ENCODE measurements at regions not wholly inside any gene's neighbourhood (a gene's known extent, or its start where the extent isn't known, plus 50 kb on each side); places are given as distances from the start of the nearest gene placed in this dataset.

GRCh38 chr1:201760516-201760915 is 68.4 kb upstream of the IPO9 start:
- H3K4me3 ChIP-seq (ENCODE audit: low read depth, low read length), result no peak overlapping the region
- no peak for TF ChIP-seq CTCF (IDR thresholded peaks at IDR 0.05; ENCODE audit: control insufficient read depth, extremely low read depth, insufficient read depth)
- no peak for DNase-seq (ENCODE audit: low read depth)

GRCh38 chr1:201761178-201761577 is 67.8 kb upstream of the IPO9 start:
- DNase-seq (ENCODE audit: low read depth), result no peak
- no peak for TF ChIP-seq CTCF (IDR thresholded peaks at IDR 0.05; ENCODE audit: control insufficient read depth, extremely low read depth, insufficient read depth)
- no peak overlapping the region for H3K4me3 ChIP-seq (ENCODE audit: low read depth, low read length)

GRCh38 chr1:201761871-201762270 is 67.1 kb upstream of the IPO9 start:
- no peak for TF ChIP-seq CTCF (IDR thresholded peaks at IDR 0.05; ENCODE audit: control insufficient read depth, extremely low read depth, insufficient read depth)
- no peak overlapping the region for H3K4me3 ChIP-seq (ENCODE audit: low read depth, low read length)
- no peak for DNase-seq (ENCODE audit: low read depth)

GRCh38 chr1:201762381-201762780 is 66.6 kb upstream of the IPO9 start:
- no peak for TF ChIP-seq CTCF (IDR thresholded peaks at IDR 0.05; ENCODE audit: control insufficient read depth, extremely low read depth, insufficient read depth)
- H3K4me3 ChIP-seq (ENCODE audit: low read depth, low read length), result no peak overlapping the region
- no peak for DNase-seq (ENCODE audit: low read depth)

- no peak for DNase-seq (ENCODE audit: low read depth)
- TF ChIP-seq CTCF (IDR thresholded peaks at IDR 0.05; ENCODE audit: control insufficient read depth, extremely low read depth, insufficient read depth), result no peak
- no peak overlapping the region for H3K4me3 ChIP-seq (ENCODE audit: low read depth, low read length)
Measured at GRCh38 chr1:201763455-201764140, 65.4 kb upstream of the IPO9 start.

- TF ChIP-seq CTCF (IDR thresholded peaks at IDR 0.05; ENCODE audit: control insufficient read depth, extremely low read depth, insufficient read depth), result no peak
- no peak for DNase-seq (ENCODE audit: low read depth)
- H3K4me3 ChIP-seq (ENCODE audit: low read depth, low read length), result no peak overlapping the region
Measured at GRCh38 chr1:201764166-201764565, 64.8 kb upstream of the IPO9 start.

GRCh38 chr1:201764579-201764978 is 64.4 kb upstream of the IPO9 start:
- DNase-seq (ENCODE audit: low read depth), result no peak
- TF ChIP-seq CTCF (IDR thresholded peaks at IDR 0.05; ENCODE audit: control insufficient read depth, extremely low read depth, insufficient read depth), result no peak
- H3K4me3 ChIP-seq (ENCODE audit: low read depth, low read length), result no peak overlapping the region
